Hematopoietic multipotent progenitor cell treated with erythropoietin and hydrocortisone succinate and interleukin-3 and kit ligand, for 17 days (in vitro differentiated cells): ENCODE measurements at regions not wholly inside any gene's neighbourhood (a gene's known extent, or its start where the extent isn't known, plus 50 kb on each side); places are given as distances from the start of the nearest gene placed in this dataset.
"Not testable (repeated sequence)": the region's sequence is repeated elsewhere in the genome, so short reads cannot be mapped to it uniquely, and the experiment has no call there.

Source experiments
- DNase-seq: peaks from one replicate; pipeline ENCODE4 v3.0.0-alpha.2; 2015; ENCODE audit warnings: low spot score

DNA sequence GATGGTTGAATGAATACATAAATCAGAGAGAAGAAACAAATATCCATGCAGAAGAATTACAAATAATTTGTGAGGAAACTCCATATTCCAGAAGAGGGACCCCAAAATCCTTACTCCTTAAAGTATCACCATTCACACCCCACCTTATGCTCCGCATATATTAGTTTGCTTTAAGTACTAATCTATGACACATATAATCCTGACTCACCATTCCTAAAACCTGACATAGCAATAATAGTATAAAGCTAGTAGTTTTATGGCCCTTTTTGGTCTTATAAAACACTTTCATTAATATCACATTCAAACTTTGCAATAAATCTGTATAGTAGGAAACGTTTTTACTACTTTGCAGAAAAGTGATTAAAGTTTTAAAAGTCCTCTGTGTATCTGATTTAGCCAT, 719.0 kb upstream of the SLC39A10 start:
- no peak for DNase-seq

DNA sequence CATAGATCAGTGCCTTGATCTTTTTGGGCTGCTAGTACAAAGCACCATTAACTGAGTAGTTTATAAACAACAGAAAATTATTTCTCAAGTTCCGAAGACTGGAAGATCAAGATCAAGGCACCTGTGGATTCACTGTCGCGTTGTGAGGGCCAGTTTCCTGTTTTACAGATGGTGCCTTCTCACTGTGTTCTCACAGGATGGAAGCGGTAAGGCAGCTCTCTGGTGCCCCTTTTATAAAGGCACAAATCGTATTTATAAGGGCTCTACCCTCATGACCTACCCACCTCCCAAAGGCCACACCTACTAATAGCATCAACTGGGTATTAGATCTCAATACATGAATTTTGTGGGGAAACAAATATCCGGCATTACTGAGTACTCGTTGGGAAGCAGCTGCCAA, 729.5 kb upstream of the SLC39A10 start:
- no peak for DNase-seq

DNA sequence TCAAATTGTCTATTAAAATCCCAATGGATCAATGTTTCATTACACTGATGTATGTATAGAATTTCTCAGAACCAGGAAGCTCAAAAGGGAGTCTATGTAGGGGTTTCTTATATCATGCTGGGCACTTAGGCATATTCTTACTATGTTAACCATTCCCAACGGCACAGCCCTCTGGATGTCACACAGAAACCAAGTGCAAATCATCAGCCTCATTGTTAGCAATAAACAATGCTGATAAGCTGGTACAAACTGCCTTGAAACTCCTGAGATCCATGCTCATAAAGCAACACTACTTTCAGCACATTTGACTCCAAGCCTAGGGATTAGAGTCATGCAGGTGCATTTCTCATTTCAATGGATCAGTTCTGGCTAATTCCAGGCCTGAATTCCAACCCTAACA, 730.2 kb upstream of the SLC39A10 start:
- no peak for DNase-seq

DNA sequence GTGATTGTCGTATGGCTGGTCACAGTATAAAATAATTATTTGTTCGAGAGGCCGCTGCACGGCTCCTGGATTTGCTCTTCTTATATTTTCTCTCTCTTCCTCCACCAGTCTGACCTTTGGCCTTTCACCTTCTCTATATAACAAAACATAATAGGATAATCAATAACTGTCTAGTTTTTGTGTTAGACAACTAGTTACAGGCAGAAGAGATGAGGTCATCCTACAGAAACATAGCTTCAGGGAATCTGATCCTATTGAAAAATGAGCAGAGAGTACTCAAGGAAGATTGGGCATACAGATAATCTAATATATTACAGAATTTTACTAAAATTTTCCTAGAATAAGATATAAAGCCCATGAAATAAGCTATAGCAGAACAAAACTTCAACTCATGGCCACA, 731.3 kb upstream of the SLC39A10 start:
- DNase-seq, result no peak

DNA sequence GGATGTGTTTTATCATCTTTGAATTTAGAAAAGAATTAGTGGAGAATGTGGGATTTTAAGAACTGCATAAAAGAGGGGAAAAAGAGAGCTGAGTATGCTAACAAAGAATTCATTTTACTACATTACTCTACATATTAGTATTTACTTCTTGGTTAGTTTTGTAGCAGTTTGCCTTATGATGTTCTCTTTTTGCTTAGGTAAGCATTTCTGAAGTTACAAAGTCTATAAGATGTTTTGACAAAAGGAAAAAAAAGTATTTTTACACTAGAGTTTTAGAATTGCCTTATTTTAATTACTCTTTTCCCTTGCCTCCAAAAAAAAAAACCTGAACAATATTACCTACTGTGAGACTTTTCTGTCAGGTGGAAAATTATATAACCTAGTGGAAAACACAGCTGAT, 739.5 kb upstream of the SLC39A10 start:
- no peak for DNase-seq

DNA sequence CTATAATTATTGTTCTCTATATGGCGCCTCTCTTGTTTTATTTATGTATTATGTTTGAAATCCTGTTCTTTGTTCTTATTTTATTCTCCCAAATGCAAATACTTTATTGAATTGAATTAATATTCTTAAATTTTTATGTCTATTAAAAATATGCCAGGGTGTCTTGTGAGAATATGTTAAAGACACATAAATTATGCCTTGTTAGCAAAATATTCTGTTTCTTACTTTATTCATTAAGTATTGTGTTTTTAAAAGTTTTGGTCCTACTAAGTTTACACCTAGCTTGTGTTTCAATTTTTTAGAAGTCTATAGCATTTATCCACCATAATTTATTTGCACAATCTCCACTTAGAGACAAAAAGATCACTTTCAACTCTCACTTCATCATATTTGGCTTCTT, 741.5 kb upstream of the SLC39A10 start:
- DNase-seq, result no peak

DNA sequence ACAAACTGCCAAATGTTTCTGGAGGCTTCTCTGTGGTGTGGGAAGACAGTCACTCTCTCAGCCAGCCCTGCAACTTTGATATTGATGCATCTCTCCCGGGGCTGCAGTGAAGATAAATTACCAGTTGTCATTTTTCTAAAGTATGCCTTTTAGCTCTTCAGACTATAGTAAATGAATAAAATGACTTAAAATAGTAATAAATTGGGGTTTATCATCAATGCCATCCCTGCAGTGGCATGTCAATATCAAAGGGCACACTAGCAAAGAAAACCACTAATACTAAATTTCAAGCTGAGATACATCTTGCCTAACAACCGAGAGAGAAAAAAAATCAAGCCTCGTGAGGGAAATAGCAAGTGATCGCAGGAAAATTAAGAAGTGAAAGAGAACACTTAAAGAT, 749.5 kb upstream of the SLC39A10 start:
- no peak for DNase-seq

DNA sequence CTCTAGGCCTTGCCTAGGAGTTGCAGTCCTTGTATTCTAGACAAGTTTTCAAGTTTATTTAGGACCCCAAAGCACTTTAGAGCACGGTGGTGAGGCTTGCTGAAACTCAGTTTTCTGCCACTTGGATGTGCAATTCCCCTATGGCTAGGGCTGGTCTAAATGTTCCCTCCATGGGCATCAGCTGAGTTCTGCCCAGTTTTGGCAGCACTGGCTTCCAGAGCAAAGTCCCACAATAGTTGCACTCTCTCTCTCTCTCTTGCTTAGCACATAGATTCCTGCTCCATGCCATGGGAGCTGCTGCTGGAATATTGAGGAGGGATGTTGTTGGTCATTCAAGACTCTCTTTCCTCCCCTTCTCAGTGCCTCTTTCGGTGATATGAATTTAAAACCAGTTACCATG, 760.2 kb upstream of the SLC39A10 start:
- no peak for DNase-seq

DNA sequence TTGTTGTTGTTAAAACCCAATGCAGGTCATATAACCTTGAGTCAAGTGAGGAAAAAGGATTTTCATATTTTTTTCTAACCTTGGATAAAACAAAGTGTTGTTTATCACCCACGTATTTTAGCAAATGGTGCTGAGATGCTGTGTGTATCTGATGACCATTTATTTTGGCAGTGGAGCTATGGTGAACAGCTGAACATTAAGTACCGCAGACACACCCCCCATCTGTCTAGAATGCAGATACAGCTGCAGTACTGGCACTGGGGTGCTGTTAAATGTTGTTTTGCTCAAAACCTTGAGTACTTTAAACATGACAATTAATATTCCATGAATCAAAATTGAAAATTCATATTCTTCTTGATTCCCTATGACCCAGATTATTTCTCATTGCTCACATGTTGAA, 773.3 kb upstream of the SLC39A10 start:
- no peak for DNase-seq

DNA sequence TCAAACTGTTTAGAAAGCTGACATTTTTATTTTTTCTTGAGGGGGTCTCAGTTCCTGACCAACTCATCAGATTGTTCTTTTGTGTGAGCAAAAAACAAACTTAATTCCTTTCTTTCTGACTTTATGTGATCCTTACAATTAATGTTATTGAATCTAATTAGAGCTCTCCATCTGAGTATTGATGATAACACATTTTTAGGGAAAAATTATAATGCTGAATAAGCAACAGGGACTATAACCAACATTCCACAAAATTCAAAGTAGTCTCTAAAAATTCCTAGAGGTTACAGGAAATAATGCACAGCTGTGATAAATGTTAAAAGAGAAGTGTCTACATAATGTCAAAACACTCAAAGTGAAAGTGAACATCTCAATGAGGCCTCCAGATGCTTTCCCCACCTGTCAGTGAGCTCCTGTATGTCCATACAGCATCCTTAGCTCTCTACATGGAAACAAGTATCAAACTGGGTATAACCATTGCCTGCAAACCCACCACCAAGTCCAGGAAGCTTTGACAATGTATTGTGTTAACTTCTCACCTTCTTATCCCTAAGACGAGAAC, 786.0 kb upstream of the SLC39A10 start:
- DNase-seq, result no peak

DNA sequence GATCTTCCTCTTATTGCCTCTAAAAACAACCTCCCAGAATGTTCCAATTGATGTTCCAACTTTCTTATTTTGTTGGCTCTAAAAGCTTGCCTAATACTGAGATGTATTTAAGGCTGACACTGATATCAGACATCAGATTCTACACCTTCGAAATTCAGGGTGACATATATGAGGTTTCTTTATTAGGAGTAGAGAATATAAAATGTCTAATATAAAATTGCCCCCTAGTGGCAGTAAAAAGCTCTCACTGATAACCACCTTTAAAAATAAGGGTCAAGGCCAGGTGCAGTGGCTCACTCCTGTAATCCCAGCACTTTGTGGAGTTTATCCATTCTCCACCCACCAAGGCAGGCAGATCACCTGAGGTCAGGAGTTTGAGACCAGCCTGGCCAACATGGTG, 789.7 kb upstream of the SLC39A10 start:
- no peak for DNase-seq

DNA sequence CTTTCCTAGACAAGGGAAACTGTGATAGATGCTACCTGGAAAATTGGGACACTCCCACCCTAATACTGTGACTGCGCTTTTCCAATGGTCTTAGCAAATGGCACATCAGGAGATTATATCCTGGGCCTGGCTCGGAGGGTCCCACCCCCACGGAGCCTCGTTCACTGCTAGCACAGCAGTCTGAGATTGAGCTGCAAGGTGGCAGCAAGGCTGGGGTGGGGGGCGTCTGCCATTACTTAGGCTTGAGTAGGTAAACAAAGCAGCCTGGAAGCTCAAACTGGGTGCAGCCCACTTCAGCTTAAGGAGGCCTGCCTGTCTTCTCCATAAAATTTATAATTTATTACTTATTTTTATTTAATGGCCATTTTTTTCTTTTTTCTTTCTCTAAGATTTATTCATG, 802.1 kb upstream of the SLC39A10 start:
- no peak for DNase-seq

DNA sequence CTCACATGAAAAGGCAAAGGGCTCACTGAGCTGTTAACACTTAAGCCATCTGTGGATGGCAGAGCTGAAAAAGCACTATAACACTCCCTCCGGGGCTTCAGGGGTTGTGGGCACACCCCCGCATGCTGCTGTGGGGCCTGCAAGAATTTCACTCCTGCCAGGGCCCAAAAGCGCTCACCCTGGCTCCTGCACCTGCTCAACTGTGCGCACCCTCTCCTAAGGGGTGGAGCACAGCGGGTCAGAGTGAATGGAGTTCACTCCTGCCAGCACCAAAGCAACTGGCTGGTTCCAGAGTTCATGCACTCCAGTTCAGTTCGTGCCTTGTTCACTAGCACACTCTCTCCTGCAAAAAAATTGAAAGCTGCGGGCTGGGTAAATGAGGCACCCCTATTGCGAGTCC, 814.2 kb upstream of the SLC39A10 start:
- DNase-seq, result no peak

DNA sequence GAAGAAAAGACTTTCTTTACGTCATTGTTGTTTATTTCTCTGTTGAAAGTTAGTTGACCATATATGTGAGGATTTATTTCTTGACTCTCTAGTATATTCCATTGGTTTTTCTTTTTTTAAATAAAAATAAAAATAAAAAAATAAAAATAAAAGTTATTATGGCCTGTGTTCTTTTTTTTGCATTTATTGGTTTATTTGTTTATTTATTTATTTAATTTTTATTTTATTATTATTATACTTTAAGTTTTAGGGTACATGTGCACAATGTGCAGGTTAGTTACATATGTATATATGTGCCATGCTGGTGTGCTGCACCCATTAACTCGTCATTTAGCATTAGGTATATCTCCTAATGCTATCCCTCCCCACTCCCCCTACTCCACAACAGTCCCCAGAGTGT, 822.7 kb upstream of the SLC39A10 start:
- DNase-seq, result not testable (repeated sequence)

DNA sequence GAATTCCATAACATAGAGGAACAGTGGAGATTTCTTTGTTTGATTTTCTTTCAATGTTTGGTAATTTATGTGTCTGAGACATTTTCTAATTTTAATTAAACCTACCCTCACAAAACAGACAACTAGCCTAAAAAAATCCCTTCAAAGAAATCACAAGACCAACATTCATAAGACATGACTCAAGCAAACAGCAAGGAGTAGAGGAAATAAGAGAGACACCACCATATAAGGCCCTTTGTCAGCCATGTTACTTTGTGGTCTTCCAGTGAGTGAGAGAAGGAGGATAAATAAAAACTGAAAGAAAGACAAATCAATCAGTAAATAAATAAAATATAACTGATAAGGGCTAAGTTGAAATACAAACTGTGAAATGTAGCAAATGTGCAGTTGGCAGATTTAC, 830.8 kb upstream of the SLC39A10 start:
- no peak for DNase-seq

DNA sequence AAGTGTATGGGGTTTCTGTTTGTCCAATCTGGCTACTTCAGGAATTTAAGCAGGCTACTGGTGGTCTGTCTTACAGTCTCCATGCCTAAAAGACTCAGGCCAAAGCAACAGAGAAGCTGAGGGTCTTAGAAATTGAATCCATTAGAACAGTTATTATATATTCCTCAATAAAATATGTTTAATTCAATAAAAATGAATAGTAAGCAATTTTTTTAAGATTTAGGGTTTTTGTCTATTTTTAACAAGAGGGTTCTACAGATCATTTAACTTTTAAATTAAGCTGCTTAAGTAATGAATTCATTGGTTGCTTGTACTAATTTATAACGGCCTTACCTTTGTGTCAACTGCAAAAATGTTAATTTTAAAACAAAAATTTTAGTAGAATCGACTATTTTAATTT, 832.6 kb upstream of the SLC39A10 start:
- no peak for DNase-seq

DNA sequence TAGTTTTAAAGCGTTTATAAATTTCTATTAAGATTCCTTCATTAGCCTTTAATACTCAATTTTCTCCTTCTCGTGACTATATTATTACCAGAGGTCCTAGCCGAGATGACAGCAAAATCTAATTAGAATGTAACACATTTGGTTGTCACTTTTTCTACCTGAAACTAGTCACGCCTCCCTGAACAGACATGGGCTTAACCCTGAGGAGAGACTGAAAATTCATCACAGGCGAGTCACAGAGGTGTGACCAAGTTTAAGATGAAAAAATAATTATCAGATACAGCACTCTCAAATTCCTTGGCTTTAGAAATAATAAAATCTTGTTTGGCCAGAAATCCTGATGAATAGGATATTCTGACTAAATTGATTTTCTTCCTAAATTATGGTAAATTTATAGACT, 834.4 kb upstream of the SLC39A10 start:
- DNase-seq, result no peak

DNA sequence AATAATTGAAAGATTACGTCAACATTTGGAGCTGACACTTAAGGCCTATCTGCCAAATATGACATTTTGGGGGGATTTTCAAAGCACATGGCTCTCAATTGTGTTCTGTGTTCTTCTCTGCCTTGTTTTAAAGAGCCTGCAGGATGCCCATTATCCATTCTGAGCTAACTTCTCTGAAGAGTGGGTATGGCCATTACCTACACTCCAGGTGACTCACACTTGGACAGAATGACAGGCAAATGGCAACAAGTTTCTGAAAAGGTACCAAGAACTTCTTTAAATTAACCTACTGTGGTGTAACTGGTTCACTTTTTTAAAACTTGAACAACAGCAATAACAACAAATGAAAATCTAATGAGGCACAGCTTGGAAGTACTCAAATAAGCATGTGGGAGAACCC, 834.9 kb upstream of the SLC39A10 start:
- DNase-seq, result no peak

DNA sequence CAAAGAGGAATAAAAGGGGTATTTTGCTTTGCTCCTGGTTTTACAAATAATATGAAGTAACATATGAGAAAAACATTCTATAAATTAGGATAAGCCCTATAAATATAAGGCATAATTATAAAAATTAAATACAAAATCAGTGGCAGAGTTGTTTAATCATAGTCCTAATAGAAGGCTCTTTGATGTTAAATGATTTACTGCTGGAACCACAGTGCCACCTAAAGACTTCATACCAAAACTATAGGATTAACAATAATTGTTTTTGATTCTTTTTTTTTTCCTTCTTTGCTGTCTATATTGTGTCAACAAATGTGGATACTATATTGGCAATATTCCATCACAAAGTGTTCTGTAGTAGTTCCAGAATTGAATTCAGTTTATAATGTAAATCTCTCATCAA, 837.7 kb upstream of the SLC39A10 start:
- DNase-seq, result no peak

DNA sequence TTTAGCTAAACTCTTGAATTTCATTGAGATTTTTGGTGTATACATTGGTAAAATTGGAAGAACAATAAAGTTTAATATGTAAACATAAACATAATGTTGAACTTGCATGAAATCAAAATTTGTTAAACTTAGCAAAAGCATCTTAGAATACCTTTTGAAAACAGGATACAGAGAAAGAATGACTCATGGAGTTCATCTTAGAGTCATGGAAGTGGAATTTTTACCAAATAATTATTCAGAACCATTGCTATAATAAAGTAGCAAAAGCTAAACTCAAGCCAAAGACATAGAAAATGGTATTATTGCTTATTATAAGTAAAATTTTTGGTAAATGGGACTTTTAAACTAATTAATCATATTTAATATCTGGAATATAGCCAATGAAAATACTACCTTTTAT, 841.6 kb upstream of the SLC39A10 start:
- no peak for DNase-seq

DNA sequence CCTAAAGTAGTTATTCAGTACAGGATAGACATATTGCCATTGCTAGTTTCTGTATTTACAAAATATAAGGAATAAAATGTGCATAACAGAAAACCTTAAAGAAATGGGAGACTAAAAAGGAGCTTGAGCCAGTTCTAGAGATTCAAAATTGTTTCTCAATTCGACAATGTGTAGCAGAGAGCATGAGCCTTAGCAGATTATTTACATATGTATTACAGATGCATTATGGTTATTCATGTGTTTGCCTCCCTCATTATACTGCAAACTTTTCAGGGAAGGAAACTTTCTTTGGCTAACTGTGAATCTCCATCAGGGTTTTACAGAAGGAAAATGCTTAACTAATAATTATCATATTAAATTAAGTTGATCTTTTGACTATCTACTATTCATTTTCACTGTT, 854.4 kb upstream of the SLC39A10 start:
- no peak for DNase-seq

DNA sequence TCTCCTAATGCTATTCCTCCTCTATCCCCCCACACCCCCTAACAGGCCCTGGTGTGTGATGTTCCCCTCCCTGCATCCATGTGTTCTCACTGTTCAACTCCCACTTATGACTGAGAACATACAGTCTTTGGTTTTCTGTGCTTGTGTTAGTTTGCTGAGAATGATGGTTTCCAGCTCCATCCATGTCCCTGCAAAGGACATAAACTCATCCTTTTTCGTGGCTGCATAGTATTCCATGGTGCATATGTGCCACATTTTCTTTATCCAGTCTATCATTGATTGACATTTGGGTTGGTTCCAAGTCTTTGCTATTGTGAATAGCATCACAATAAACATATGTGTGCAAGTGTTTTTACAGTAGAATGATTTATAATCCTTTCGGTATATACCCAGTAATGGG, 870.0 kb upstream of the SLC39A10 start:
- not testable (repeated sequence) for DNase-seq

DNA sequence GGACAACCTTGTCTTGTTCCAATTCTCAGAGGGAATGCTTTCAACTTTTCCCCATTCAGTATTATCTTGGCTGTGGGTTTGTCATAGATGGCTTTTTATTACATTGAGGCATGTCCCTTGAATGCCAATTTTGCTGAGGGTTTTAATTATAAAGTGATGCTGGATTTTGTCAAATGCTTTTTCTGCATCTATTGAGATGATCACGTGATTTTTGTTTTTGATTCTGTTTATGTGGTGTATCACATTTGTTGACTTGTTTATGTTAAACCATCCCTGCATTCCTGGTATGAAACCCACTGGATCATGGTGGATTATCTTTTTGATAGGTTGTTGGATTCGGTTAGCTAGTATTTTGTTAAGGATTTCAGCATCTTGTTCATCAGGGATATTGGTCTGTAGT, 885.6 kb upstream of the SLC39A10 start:
- not testable (repeated sequence) for DNase-seq

DNA sequence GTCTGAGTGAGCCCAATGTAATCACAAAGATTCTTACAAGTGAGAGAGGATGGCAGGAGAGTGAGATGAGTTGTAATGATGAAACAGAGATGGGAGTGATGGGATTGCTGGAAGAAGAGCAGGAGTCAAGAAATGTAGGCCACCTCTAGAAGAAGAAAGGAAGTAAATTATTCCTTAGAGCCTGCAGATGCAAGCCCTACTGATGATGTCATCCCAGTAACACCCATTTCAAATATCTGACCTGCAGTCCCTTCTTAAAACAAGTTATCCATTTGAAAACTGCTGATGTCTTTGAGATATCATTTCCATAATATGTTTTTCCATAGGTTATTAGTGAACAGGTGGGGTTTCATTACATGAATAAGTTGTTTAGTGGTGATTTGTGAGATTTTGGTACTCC, 888.0 kb upstream of the SLC39A10 start:
- no peak for DNase-seq

DNA sequence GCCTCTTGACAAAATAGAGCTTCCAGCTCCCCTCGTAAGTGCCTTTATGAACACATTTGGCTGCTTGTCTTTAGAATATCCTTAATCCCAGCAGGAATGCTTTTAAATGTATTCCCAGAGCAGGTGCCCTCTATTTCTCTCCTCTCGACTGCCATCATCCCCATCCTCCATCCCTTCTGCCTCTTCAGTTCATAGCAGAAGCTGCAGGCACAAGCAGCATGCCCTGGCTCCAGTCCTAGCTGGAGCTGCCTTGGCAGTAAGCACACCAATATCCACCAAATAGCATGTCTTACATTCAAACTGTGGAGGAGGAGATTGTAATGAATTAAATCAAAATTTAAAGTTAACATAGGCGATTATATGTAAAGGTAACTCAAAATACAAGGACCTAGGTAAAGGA, 891.3 kb upstream of the SLC39A10 start:
- DNase-seq, result no peak
